ENCODE measurements at regions not wholly inside any gene's neighbourhood (a gene's known extent, or its start where the extent isn't known, plus 50 kb on each side); places are given as distances from the start of the nearest gene placed in this dataset.

DNA sequence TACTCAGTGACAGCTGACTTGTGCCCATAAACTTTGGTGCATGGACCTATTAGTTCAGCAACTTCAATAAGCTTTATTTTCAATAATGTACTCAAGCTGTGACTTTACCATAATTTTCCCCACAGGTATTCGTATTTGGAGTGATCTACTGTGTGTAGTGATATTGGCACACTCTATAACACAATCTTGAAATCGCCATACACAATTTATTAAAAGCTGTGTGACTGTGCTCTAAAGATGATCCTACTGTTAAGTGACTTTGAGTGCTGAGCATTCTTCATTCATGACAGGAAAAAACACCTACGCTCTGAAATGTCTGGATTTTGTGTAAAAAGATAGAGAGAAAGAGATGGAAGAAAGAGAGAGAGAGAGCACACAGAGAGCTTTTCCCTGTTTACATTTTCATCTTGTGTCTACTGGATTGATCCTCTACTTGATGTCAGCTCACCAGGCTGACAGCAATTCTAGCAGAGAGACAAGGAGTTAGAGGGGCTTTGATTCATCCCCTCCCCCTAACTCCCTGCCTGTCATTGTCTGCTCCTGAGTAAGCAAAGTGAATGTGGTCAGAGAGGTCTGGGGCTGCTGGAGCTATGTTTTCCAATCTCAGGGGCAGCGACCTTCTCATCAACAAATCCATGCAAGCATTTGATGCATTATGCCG is 538.7 kb upstream of the POU3F2 start:
- WGBS = 55% methylated on average over 5 of the region's 5 CpGs

DNA sequence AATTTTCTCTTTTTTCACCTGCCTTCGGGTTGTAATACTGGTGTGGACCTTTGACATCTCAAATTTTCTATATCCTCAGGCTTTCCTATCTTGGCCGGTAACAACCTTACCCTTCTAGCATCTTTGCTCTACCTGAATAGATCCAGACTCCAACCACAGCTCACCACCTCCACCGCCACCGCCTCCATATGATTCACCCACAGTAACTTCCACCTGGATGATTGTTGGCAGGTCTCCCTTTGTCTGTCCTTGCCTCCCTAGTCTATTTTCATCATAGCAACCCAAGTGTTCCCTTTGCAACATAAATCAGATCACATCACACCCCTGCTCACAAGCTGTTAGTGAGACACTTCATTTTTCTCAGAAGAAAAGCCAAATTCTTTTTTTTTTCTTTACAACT is 525.8 kb upstream of the POU3F2 start:
- Histone ChIP-seq H3K27ac (no peak overlapping the region), H3K4me1 (no peaks in the 10 kb centered on the region), H3K9me3 (no peaks in the 10 kb centered on the region), H3K36me3 (no peaks in the 10 kb centered on the region), H3K4me3 (no peak overlapping the region), H3K27me3 (no peaks in the 10 kb centered on the region)
- no peak for DNase-seq (ENCODE audit: low spot score in 2 of 2)
- WGBS = 50% methylated on average over 4 of the region's 4 CpGs
- TF ChIP-seq, protein P1, sequence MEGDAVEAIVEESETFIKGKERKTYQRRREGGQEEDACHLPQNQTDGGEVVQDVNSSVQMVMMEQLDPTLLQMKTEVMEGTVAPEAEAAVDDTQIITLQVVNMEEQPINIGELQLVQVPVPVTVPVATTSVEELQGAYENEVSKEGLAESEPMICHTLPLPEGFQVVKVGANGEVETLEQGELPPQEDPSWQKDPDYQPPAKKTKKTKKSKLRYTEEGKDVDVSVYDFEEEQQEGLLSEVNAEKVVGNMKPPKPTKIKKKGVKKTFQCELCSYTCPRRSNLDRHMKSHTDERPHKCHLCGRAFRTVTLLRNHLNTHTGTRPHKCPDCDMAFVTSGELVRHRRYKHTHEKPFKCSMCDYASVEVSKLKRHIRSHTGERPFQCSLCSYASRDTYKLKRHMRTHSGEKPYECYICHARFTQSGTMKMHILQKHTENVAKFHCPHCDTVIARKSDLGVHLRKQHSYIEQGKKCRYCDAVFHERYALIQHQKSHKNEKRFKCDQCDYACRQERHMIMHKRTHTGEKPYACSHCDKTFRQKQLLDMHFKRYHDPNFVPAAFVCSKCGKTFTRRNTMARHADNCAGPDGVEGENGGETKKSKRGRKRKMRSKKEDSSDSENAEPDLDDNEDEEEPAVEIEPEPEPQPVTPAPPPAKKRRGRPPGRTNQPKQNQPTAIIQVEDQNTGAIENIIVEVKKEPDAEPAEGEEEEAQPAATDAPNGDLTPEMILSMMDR (IDR thresholded peaks at IDR 0.05) = no peak
- TF ChIP-seq POLR2A (IDR thresholded peaks at IDR 0.05) = no peak
- TF ChIP-seq EP300 (IDR thresholded peaks at IDR 0.05) = no peak
- TF ChIP-seq POLR2AphosphoS5 (IDR thresholded peaks at IDR 0.05) = no peak

More for the DNA sequence above, 538.7 kb upstream of the POU3F2 start:
- H3K27ac ChIP-seq = no peak overlapping the region
- TF ChIP-seq POLR2AphosphoS5 (IDR thresholded peaks at IDR 0.05) = no peak
- H3K9me3 ChIP-seq = no peaks in the 10 kb centered on the region
- no peak for DNase-seq (ENCODE audit: low spot score in 2 of 2)
- H3K27me3 ChIP-seq = no peaks in the 10 kb centered on the region
- no peaks in the 10 kb centered on the region for H3K4me1 ChIP-seq
- no peaks in the 10 kb centered on the region for H3K36me3 ChIP-seq
- no peak overlapping the region for H3K4me3 ChIP-seq

DNA sequence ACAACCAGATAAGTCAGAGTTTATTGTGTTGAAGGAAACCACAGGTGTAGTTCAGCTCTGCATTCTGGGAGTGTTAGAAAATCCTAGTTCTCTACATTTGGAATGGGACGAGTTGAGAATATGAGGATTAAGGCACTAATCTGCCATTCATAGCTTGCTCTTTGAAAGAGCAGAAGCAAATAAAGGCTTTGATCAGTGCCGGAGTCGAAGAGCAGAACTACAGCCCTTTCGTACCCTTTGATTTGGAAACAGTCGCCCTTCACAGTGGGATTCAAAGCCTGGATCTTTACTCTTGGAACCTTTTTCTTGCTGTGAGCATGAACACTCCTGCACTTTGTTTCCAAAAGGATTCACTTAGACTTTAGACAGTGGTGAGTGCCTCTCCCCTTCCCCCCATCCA is 523.9 kb upstream of the POU3F2 start:
- no peak for TF ChIP-seq POLR2AphosphoS5 (IDR thresholded peaks at IDR 0.05)
- TF ChIP-seq, protein P1 (IDR thresholded peaks at IDR 0.05) = no peak
- TF ChIP-seq EP300 (IDR thresholded peaks at IDR 0.05) = no peak
- no peak for TF ChIP-seq POLR2A (IDR thresholded peaks at IDR 0.05)
- Histone ChIP-seq H3K4me3 (no peak overlapping the region), H3K27ac (no peak overlapping the region), H3K27me3 (no peaks in the 10 kb centered on the region), H3K4me1 (no peaks in the 10 kb centered on the region), H3K36me3 (no peaks in the 10 kb centered on the region), H3K9me3 (no peaks in the 10 kb centered on the region)
- DNase-seq (ENCODE audit: low spot score in 2 of 2) = no peak
- WGBS = 72% methylated on average over 5 of the region's 5 CpGs

DNA sequence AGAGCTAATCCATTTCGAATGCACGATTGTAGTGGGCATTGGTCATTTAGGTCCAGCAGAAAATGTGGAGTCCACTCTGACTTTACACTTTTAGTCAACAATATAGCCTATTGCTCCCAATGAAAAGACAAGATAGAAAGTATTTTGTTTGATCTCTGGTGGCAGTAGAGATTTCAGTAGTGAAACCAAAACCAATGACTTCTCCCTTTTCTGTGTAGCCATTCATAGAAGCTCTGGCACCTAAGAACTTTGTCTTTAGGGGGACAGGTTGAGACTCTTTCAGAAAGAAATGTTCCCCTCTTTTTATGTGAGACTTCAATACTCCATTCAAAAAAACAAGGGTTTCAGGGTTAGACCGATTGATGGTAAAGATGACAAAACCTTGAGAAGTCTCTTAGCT is 510.8 kb upstream of the POU3F2 start:
- TF ChIP-seq EP300 (IDR thresholded peaks at IDR 0.05) = no peak
- TF ChIP-seq POLR2AphosphoS5 (IDR thresholded peaks at IDR 0.05) = no peak
- no peak for TF ChIP-seq POLR2A (IDR thresholded peaks at IDR 0.05)
- TF ChIP-seq, protein P1 (IDR thresholded peaks at IDR 0.05) = no peak
- H3K4me3 ChIP-seq = no peak overlapping the region
- no peak for DNase-seq (ENCODE audit: low spot score in 2 of 2)
- no peaks in the 10 kb centered on the region for H3K27me3 ChIP-seq
- H3K4me1 ChIP-seq = no peaks in the 10 kb centered on the region
- H3K36me3 ChIP-seq = no peaks in the 10 kb centered on the region
- H3K9me3 ChIP-seq = no peaks in the 10 kb centered on the region
- WGBS = 63% methylated on average over 3 of the region's 3 CpGs
- H3K27ac ChIP-seq = no peak overlapping the region

DNA sequence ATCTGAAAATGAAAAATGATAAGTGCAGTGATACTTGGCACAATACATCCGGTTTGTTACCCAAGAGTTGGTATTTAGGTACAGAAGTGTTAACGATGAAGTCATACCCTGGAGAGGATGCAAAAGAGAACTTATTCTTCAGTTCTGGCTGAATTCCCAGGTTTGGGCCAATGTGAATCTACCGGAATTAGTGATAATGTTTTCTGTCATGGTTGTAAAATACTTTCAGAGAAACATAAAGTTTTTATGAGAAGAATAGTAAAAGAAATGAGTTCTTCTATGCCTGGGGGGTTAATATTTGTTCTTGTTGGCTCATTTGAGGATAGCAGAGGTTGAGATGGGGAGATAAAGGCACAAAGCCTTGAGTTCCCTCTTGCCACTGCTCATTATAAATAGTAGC is 509.9 kb upstream of the POU3F2 start:
- no peak overlapping the region for H3K27ac ChIP-seq
- DNase-seq (ENCODE audit: low spot score in 2 of 2) = no peak
- whole genome bisulfite sequencing = 26% methylated on average over 3 of the region's 3 CpGs
- no peaks in the 10 kb centered on the region for H3K36me3 ChIP-seq
- H3K4me1 ChIP-seq = no peaks in the 10 kb centered on the region
- TF ChIP-seq POLR2A (IDR thresholded peaks at IDR 0.05) (no peak), POLR2AphosphoS5 (IDR thresholded peaks at IDR 0.05) (no peak), EP300 (IDR thresholded peaks at IDR 0.05) (no peak)
- TF ChIP-seq, protein P1 (IDR thresholded peaks at IDR 0.05) = no peak
- H3K27me3 ChIP-seq = no peaks in the 10 kb centered on the region
- H3K4me3 ChIP-seq = no peak overlapping the region
- no peaks in the 10 kb centered on the region for H3K9me3 ChIP-seq

DNA sequence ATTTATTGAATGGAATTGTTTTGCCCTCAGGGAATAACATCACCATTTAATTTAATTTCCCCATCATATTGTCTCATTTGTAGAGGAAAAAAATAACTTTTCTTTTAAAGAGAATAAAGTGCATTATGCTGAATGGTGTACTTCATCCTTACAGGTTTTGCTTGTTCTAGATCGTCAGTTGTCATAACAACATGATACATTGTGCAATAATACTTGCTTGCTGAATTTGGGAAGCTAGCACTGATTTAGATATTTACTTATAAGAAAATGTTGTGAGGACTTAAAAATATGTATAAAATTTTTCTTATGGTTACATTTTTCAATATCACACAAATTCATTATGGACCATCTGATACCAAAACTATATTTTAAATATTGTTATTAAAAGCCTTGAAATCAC is 509.0 kb upstream of the POU3F2 start:
- Histone ChIP-seq H3K36me3 (no peaks in the 10 kb centered on the region), H3K4me3 (no peak overlapping the region), H3K27me3 (no peaks in the 10 kb centered on the region), H3K27ac (no peak overlapping the region), H3K4me1 (no peaks in the 10 kb centered on the region), H3K9me3 (no peaks in the 10 kb centered on the region)
- WGBS = 40% methylated on average over 1 of the region's 1 CpG
- no peak for DNase-seq (ENCODE audit: low spot score in 2 of 2)
- TF ChIP-seq, protein P1 (IDR thresholded peaks at IDR 0.05) = no peak
- TF ChIP-seq POLR2A (IDR thresholded peaks at IDR 0.05) (no peak), EP300 (IDR thresholded peaks at IDR 0.05) (no peak), POLR2AphosphoS5 (IDR thresholded peaks at IDR 0.05) (no peak)
